C4-2B (cell line): ENCODE measurements at regions not wholly inside any gene's neighbourhood (a gene's known extent, or its start where the extent isn't known, plus 50 kb on each side); places are given as distances from the start of the nearest gene placed in this dataset.

Experiments used
- CTCF ChIP-seq: fragments of 450-650 bp; conservative IDR thresholded peaks from 2 replicates; pipeline ENCODE4 v1.5.1; 2017; ENCODE audit warnings: mild to moderate bottlenecking
- ZFX ChIP-seq: fragments of 450-650 bp; IDR thresholded peaks from 2 replicates; pipeline ENCODE4 v1.6.1; 2017

GRCh38 chr10:64726466-64726865, 1205.3 kb downstream of the REEP3 start:
- TF ChIP-seq CTCF (no peak), ZFX (no peak)
